K562 (cell line): ENCODE measurements at regions not wholly inside any gene's neighbourhood (a gene's known extent, or its start where the extent isn't known, plus 50 kb on each side); places are given as distances from the start of the nearest gene placed in this dataset.

Experiments used
- ATAC-seq: fragments of 200-7000 bp; cut with Tn5 transposase; 3 replicates; pipeline ENCODE4 v1.9.1; 2020; ENCODE audit warnings: moderate library complexity
- BruUV-seq: library from RNA; stranded (reverse); fragments of 400-500 nt; replicated peaks from 2 replicates; lab custom pipeline; 2021; lab: Mats Ljungman, UMichigan
- CTCF ChIA-PET: fragments of 300-600 bp; formaldehyde crosslinking; extraction: SDS; loops from one replicate; lab custom pipeline; 2021; ENCODE audit warnings: low intra/inter-chr PET ratio; lab: Yijun Ruan, JAX
- POLR2A ChIA-PET: fragments of 300-600, 350-650 bp; sonication (Branson Sonifier 250); formaldehyde crosslinking; extraction: SDS; loops from one replicate; lab custom pipeline; 2021; ENCODE audit warnings: antibody characterized with exemption, inconsistent platforms; lab: Yijun Ruan, JAX
- DNase-seq, 4 experiments: peaks; one replicate each; pipeline versions ENCODE4 v3.0.0 to v3.0.0-alpha.2; 2011 to 2018; ENCODE audit warnings: low spot score in 3 of 4, mixed read lengths in 3 of 4; ENCODE audit errors: extremely low read depth in 1 of 4
- FAIRE-seq: peaks from 2 replicates; lab custom pipeline; 2011; peaks lifted over from hg19 to GRCh38; lab: Jason Lieb, UNC
- H2AFZ ChIP-seq: 2 replicates; pipeline ENCODE4 v1.6.0; 2011; ENCODE audit warnings: low read depth, low read length, control low read depth, inconsistent platforms
- H3K27ac ChIP-seq: fragments of 200-600 bp; 3 replicates; pipeline ENCODE4 v1.8.0; 2011; ENCODE audit warnings: low read depth, mild to moderate bottlenecking, control low read depth, inconsistent platforms, low read length, moderate library complexity, mixed read lengths; ENCODE audit errors: extremely low read depth
- H3K27me3 ChIP-seq, 2 experiments: fragments of 300-600 bp in 1 of 2; 2 replicates in 1 of 2; 3 replicates in 1 of 2; pipeline versions ENCODE4 v1.6.0 to v1.8.0; 2011; ENCODE audit warnings: inconsistent platforms in 2 of 2, low read length in 2 of 2, mild to moderate bottlenecking in 1 of 2, mixed read lengths in 1 of 2, moderate library complexity in 1 of 2; ENCODE audit not compliant: control insufficient read depth in 2 of 2, insufficient read depth in 2 of 2
- H3K36me3 ChIP-seq: fragments of 300-600 bp; 3 replicates; pipeline ENCODE4 v1.8.0; 2011; ENCODE audit warnings: mild to moderate bottlenecking, low read length, inconsistent platforms; ENCODE audit not compliant: control insufficient read depth, insufficient read depth
- H3K4me1 ChIP-seq, 2 experiments: fragments of 200-600 bp in 1 of 2; replicated peaks in 1 of 2; 2 replicates in 1 of 2; 3 replicates in 1 of 2; pipeline versions ENCODE4 v1.5.1 to v1.8.0; 2011; ENCODE audit warnings: inconsistent platforms in 2 of 2, low read length in 2 of 2, mild to moderate bottlenecking in 1 of 2, mixed read lengths in 1 of 2, moderate library complexity in 1 of 2; ENCODE audit not compliant: control insufficient read depth in 2 of 2, insufficient read depth in 2 of 2
- H3K4me2 ChIP-seq: 2 replicates; pipeline ENCODE4 v1.6.1; 2011; ENCODE audit warnings: low read length, control low read depth, inconsistent platforms, mixed read lengths; ENCODE audit not compliant: insufficient read depth
- H3K4me3 ChIP-seq: fragments of 200-600 bp; sonication (generic), shearing (Covaris generic); 2 replicates; pipeline ENCODE4 v1.5.1; 2016; ENCODE audit warnings: control low read depth, inconsistent platforms
- H3K79me2 ChIP-seq: fragments of 200-600 bp; 3 replicates; pipeline ENCODE4 v1.8.0; 2011; ENCODE audit warnings: low read length, inconsistent platforms; ENCODE audit not compliant: control insufficient read depth, insufficient read depth
- H3K9ac ChIP-seq, 2 experiments: 2 replicates each; pipeline versions ENCODE4 v1.6.0 to v1.6.1; 2011; ENCODE audit warnings: low read depth in 2 of 2, low read length in 2 of 2, control low read depth in 1 of 2, inconsistent platforms in 1 of 2, mild to moderate bottlenecking in 1 of 2, mixed read lengths in 1 of 2; ENCODE audit not compliant: insufficient read depth in 1 of 2
- H3K9me1 ChIP-seq: one replicate; pipeline ENCODE4 v1.6.0; 2011; ENCODE audit warnings: inconsistent platforms, mild to moderate bottlenecking, low read length, moderate library complexity; ENCODE audit not compliant: control insufficient read depth, insufficient read depth
- H3K9me3 ChIP-seq: replicated peaks from 2 replicates; pipeline ENCODE4 v1.5.1; 2011; ENCODE audit warnings: low read depth, low read length, inconsistent platforms; ENCODE audit not compliant: control insufficient read depth, insufficient read depth
- H4K20me1 ChIP-seq: replicated peaks from 2 replicates; pipeline ENCODE4 v1.6.1; 2011; ENCODE audit warnings: low read length, inconsistent platforms, mixed read lengths; ENCODE audit not compliant: control insufficient read depth, insufficient read depth
- ARNT ChIP-seq, 2 experiments: fragments of 450-650 bp; IDR thresholded peaks; 2 replicates each; pipeline ENCODE4 v1.6.1; 2016; ENCODE audit warnings: mild to moderate bottlenecking in 1 of 2
- CEBPG ChIP-seq, 3 experiments: fragments of 200-800 bp in 1 of 3; sonication (Bioruptor generic) in 1 of 3; sonication (generic) in 1 of 3; formaldehyde crosslinking in 1 of 3; IDR thresholded peaks in 2 of 3; conservative IDR thresholded peaks in 1 of 3; 2 replicates each; pipeline versions ENCODE4 v1.6.1 to v1.8.0; 2016 to 2022; ENCODE audit warnings: missing compliant biosample characterization in 2 of 3, missing genetic modification characterization in 2 of 3, mild to moderate bottlenecking in 1 of 3, missing genetic modification reagents in 1 of 3
- CHAMP1 ChIP-seq: fragments of 450-650 bp; IDR thresholded peaks from 2 replicates; pipeline ENCODE4 v1.6.1; 2016; ENCODE audit warnings: mild to moderate bottlenecking
- CHD2 ChIP-seq: IDR thresholded peaks from 2 replicates; pipeline ENCODE4 v1.6.1; 2011; ENCODE audit warnings: low read depth, low read length
- DIDO1 ChIP-seq: fragments of 450-650 bp; IDR thresholded peaks from 2 replicates; pipeline ENCODE4 v1.6.1; 2016; ENCODE audit warnings: low read depth, missing biosample characterization, missing genetic modification characterization
- HNRNPH1 ChIP-seq: fragments of 200-400 bp; formaldehyde crosslinking; optimal IDR thresholded peaks from 2 replicates; pipeline ENCODE3; 2017; ENCODE audit warnings: low read depth, mild to moderate bottlenecking, low read length, moderate library complexity
- HSF4 ChIP-seq: fragments of 250-450 bp; sonication (Bioruptor Pico); IDR thresholded peaks from 2 replicates; pipeline ENCODE4 v2.1.2; 2022; ENCODE audit warnings: mild to moderate bottlenecking, moderate library complexity, borderline replicate concordance
- IFI16 ChIP-seq: fragments of 250-450 bp; sonication (Bioruptor Pico); IDR thresholded peaks from 2 replicates; pipeline ENCODE4 v2.1.2; 2022; ENCODE audit warnings: mild to moderate bottlenecking, inconsistent platforms
- MYBL2 ChIP-seq, 2 experiments: fragments of 450-650 bp in 1 of 2; sonication (generic) in 1 of 2; formaldehyde crosslinking in 1 of 2; IDR thresholded peaks; 2 replicates each; pipeline versions ENCODE4 v1.6.1 to v1.8.1; 2017 to 2022; ENCODE audit warnings: borderline replicate concordance in 1 of 2, inconsistent platforms in 1 of 2, low read depth in 1 of 2, mild to moderate bottlenecking in 1 of 2, missing genetic modification reagents in 1 of 2, moderate library complexity in 1 of 2
- NCOR1 ChIP-seq: fragments of 450-650 bp; IDR thresholded peaks from 2 replicates; pipeline ENCODE4 v1.6.1; 2016; ENCODE audit warnings: mild to moderate bottlenecking, moderate library complexity
- RAD21 ChIP-seq, 2 experiments: fragments of 250-450 bp in 1 of 2; fragments of 450-650 bp in 1 of 2; sonication (Bioruptor Pico) in 1 of 2; formaldehyde crosslinking in 1 of 2; IDR thresholded peaks in 1 of 2; conservative IDR thresholded peaks in 1 of 2; 2 replicates each; pipeline versions ENCODE4 v1.4.0 to v1.8.0; 2020 to 2022; ENCODE audit warnings: mild to moderate bottlenecking in 2 of 2, moderate library complexity in 1 of 2
- RBM17 ChIP-seq: fragments of 200-400 bp; formaldehyde crosslinking; IDR thresholded peaks from 2 replicates; pipeline ENCODE4 v1.6.1; 2017; ENCODE audit warnings: low read depth, mild to moderate bottlenecking, low read length, borderline replicate concordance
- SAP30 ChIP-seq: fragments of 200-600 bp; sonication (generic); IDR thresholded peaks from 2 replicates; pipeline ENCODE4 v1.6.1; 2012; ENCODE audit warnings: borderline replicate concordance, low read depth, mild to moderate bottlenecking, moderate library complexity, low read length, control low read depth, inconsistent platforms; ENCODE audit not compliant: insufficient read depth, poor library complexity, severe bottlenecking
- SRSF1 ChIP-seq: fragments of 200-400 bp; formaldehyde crosslinking; IDR thresholded peaks from 2 replicates; pipeline ENCODE4 v1.6.1; 2017; ENCODE audit warnings: mild to moderate bottlenecking, low read depth, low read length, moderate library complexity
- SUPT5H ChIP-seq: fragments of 450-650 bp; IDR thresholded peaks from 2 replicates; pipeline ENCODE4 v1.6.1; 2016
- TEAD1 ChIP-seq, 2 experiments: fragments of 450-650 bp in 1 of 2; sonication (generic) in 1 of 2; formaldehyde crosslinking; IDR thresholded peaks; 2 replicates each; pipeline versions ENCODE4 v1.4.0 to v1.8.0; 2020 to 2022; ENCODE audit warnings: mild to moderate bottlenecking in 2 of 2, missing genetic modification reagents in 1 of 2
- TRIM28 ChIP-seq: fragments of 450-650 bp; IDR thresholded peaks from 2 replicates; pipeline ENCODE4 v1.6.1; 2017
- ZNF280B ChIP-seq: fragments of 250-450 bp; sonication (Bioruptor Pico); IDR thresholded peaks from 2 replicates; pipeline ENCODE4 v1.5.1; 2021; ENCODE audit warnings: mild to moderate bottlenecking
- WGBS: fragments of 100-300 bp; shearing (Covaris generic); methylation state at CpG from one replicate; pipeline ENCODE4 v1.1.6; 2016; ENCODE audit warnings: low coverage, mixed read lengths; ENCODE audit not compliant: insufficient coverage; ENCODE audit errors: missing lambda C conversion rate; 5-methylcytosine and 5-hydroxymethylcytosine counted together
- in situ Hi-C: fragments of 300-500 bp; cut with MboI; formaldehyde crosslinking; loops from 4 replicates; pipeline ENCODE4 v1.15.0; 2018; ENCODE audit warnings: inconsistent platforms, mixed read lengths
- intact Hi-C: fragments of 100-400 bp; cut with micrococcal nuclease; formaldehyde crosslinking; loops from 2 replicates; pipeline ENCODE4 v1.14.2; 2022

GRCh38 chr5:1952444-1953099 lies 69.8 kb upstream of the IRX4 start:
- Histone ChIP-seq H3K4me1 (peaks cover 0 to 11% of the 10 kb centered on the region in 2 experiments; a peak in 1 of 5 replicates), H2AFZ (no peak overlapping the region), H3K27me3 (peaks cover 19 to 51% of the 10 kb centered on the region in 2 experiments), H3K4me2 (no peak overlapping the region), H3K27ac (no peak overlapping the region), H3K36me3 (no peaks in the 10 kb centered on the region), H3K9me3 (no peaks in the 10 kb centered on the region), H3K79me2 (no peaks in the 10 kb centered on the region), H3K4me3 (no peak overlapping the region), H3K9me1 (no peaks in the 10 kb centered on the region), H4K20me1 (no peaks in the 10 kb centered on the region; the same call in 1 of the 2 replicates), H3K9ac (no peak overlapping the region)
- DNase-seq (no peak), FAIRE-seq (no peak), ATAC-seq (no peak; the same call in 2 of the 3 replicates)
- intact Hi-C loops = no loop called here
- BruUV-seq = no TSS peak
- 4% methylated on average over 20 of the region's 20 CpGs for WGBS
- ChIA-PET POLR2A (interaction anchor here (0.5 kb wide), 1 partner anchor 249 kb away, joined by 3 read pairs; no protein-coding TSS in a partner anchor), CTCF (no interaction called here)
- in situ Hi-C loops = no loop called here
- no peak for TF ChIP-seq SRSF1
- TF ChIP-seq CHAMP1 = no peak
- TF ChIP-seq HSF4 (CRISPR knock-in tag) = no peak
- no peak for TF ChIP-seq DIDO1
- no peak for TF ChIP-seq IFI16 (CRISPR knock-in tag)
- no peak for TF ChIP-seq MYBL2 (IDR thresholded peaks at IDR 0.05; ENCODE audit: low read depth)
- TF ChIP-seq MYBL2 (CRISPR knock-in tag; IDR thresholded peaks at IDR 0.05; ENCODE audit: borderline replicate concordance) = no peak
- TF ChIP-seq HNRNPH1 = no peak
- TF ChIP-seq RBM17 = no peak
- TF ChIP-seq ARNT (IDR thresholded peaks at IDR 0.05) = no peak
- no peak for TF ChIP-seq CEBPG (CRISPR knock-in tag; IDR thresholded peaks at IDR 0.05)
- TF ChIP-seq CEBPG (tag; conservative IDR thresholded peaks at IDR 0.05 in 1 of 2, IDR thresholded peaks at IDR 0.05 in 1 of 2) = no peak
- no peak for TF ChIP-seq RAD21 (CRISPR knock-in tag; conservative IDR thresholded peaks at IDR 0.05 in 1 of 2, IDR thresholded peaks at IDR 0.05 in 1 of 2)
- TF ChIP-seq NCOR1 = no peak
- no peak for TF ChIP-seq TEAD1 (CRISPR knock-in tag; IDR thresholded peaks at IDR 0.05)
- no peak for TF ChIP-seq SUPT5H
- no peak for TF ChIP-seq ZNF280B (CRISPR knock-in tag)
- TF ChIP-seq TRIM28 = no peak
- TF ChIP-seq CHD2 = no peak
- no peak for TF ChIP-seq SAP30
